ENCODE measurements at regions not wholly inside any gene's neighbourhood (a gene's known extent, or its start where the extent isn't known, plus 50 kb on each side); places are given as distances from the start of the nearest gene placed in this dataset.
A peak's percentile ranks its signal among the peaks of the same experiment; 100 is the strongest.

DNA sequence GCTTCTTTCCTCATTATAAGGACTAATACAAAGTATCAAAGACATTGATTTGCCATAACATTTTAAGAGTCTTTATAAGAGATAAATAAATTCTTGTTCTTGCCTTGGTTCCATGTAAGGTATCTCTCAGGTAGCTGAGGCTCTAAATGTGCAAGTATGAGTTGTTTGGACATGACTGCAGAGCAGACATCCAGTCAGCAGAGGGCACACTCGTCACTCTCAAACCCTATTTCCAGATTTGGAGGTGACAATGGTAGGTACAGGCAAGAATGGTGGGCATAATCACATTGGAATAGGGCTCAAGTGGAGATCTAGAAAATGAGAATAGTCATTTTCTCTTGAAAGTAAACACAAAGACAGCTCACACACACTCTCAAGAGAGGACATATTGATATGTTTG is 133.3 kb upstream of the ZIC3 start:
- peak; percentile 70 for TF ChIP-seq RAD21 (conservative IDR thresholded peaks at IDR 0.05)
- TF ChIP-seq, protein P1, sequence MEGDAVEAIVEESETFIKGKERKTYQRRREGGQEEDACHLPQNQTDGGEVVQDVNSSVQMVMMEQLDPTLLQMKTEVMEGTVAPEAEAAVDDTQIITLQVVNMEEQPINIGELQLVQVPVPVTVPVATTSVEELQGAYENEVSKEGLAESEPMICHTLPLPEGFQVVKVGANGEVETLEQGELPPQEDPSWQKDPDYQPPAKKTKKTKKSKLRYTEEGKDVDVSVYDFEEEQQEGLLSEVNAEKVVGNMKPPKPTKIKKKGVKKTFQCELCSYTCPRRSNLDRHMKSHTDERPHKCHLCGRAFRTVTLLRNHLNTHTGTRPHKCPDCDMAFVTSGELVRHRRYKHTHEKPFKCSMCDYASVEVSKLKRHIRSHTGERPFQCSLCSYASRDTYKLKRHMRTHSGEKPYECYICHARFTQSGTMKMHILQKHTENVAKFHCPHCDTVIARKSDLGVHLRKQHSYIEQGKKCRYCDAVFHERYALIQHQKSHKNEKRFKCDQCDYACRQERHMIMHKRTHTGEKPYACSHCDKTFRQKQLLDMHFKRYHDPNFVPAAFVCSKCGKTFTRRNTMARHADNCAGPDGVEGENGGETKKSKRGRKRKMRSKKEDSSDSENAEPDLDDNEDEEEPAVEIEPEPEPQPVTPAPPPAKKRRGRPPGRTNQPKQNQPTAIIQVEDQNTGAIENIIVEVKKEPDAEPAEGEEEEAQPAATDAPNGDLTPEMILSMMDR (IDR thresholded peaks at IDR 0.05; ENCODE audit: poor library complexity, severe bottlenecking): peak; percentile 67
- TF ChIP-seq, protein P2, sequence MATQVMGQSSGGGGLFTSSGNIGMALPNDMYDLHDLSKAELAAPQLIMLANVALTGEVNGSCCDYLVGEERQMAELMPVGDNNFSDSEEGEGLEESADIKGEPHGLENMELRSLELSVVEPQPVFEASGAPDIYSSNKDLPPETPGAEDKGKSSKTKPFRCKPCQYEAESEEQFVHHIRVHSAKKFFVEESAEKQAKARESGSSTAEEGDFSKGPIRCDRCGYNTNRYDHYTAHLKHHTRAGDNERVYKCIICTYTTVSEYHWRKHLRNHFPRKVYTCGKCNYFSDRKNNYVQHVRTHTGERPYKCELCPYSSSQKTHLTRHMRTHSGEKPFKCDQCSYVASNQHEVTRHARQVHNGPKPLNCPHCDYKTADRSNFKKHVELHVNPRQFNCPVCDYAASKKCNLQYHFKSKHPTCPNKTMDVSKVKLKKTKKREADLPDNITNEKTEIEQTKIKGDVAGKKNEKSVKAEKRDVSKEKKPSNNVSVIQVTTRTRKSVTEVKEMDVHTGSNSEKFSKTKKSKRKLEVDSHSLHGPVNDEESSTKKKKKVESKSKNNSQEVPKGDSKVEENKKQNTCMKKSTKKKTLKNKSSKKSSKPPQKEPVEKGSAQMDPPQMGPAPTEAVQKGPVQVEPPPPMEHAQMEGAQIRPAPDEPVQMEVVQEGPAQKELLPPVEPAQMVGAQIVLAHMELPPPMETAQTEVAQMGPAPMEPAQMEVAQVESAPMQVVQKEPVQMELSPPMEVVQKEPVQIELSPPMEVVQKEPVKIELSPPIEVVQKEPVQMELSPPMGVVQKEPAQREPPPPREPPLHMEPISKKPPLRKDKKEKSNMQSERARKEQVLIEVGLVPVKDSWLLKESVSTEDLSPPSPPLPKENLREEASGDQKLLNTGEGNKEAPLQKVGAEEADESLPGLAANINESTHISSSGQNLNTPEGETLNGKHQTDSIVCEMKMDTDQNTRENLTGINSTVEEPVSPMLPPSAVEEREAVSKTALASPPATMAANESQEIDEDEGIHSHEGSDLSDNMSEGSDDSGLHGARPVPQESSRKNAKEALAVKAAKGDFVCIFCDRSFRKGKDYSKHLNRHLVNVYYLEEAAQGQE (IDR thresholded peaks at IDR 0.05; ENCODE audit: borderline replicate concordance): no peak
- no peak for TF ChIP-seq EZH2 (IDR thresholded peaks at IDR 0.05; ENCODE audit: borderline replicate concordance, insufficient read depth, low read length, poor library complexity, severe bottlenecking)
- no peak for TF ChIP-seq TAF1 (IDR thresholded peaks at IDR 0.05; ENCODE audit: low read depth)
- no peak for TF ChIP-seq MXI1 (conservative IDR thresholded peaks at IDR 0.05; ENCODE audit: poor library complexity, severe bottlenecking)
- TF ChIP-seq SMC3 (conservative IDR thresholded peaks at IDR 0.05; ENCODE audit: poor library complexity): peak; percentile 72

Data from neural cell (in vitro differentiated cells).